HEK293 (cell line): ENCODE measurements at regions not wholly inside any gene's neighbourhood (a gene's known extent, or its start where the extent isn't known, plus 50 kb on each side); places are given as distances from the start of the nearest gene placed in this dataset.
A peak's percentile ranks its signal among the peaks of the same experiment; 100 is the strongest.

Experiments
- RBAK ChIP-seq: fragments of 450-650 bp; formaldehyde crosslinking; IDR thresholded peaks from 2 replicates; pipeline ENCODE4 v1.5.1; 2016; ENCODE audit warnings: missing biosample characterization, missing genetic modification characterization
- SCRT2 ChIP-seq: fragments of 450-650 bp; formaldehyde crosslinking; IDR thresholded peaks from 2 replicates; pipeline ENCODE4 v1.5.1; 2016; ENCODE audit warnings: missing biosample characterization, missing genetic modification characterization
- TRIM28 ChIP-seq: IDR thresholded peaks from 2 replicates; pipeline ENCODE4 v1.6.1; 2011; ENCODE audit warnings: low read length, control low read depth, borderline replicate concordance
- WT1 ChIP-seq: fragments of 450-650 bp; formaldehyde crosslinking; IDR thresholded peaks from 2 replicates; pipeline ENCODE4 v1.5.1; 2016; ENCODE audit warnings: missing biosample characterization, missing genetic modification characterization
- ZBTB10 ChIP-seq: fragments of 450-650 bp; formaldehyde crosslinking; IDR thresholded peaks from 2 replicates; pipeline ENCODE4 v1.5.1; 2016; ENCODE audit warnings: missing biosample characterization, missing genetic modification characterization
- ZBTB49 ChIP-seq: fragments of 450-650 bp; formaldehyde crosslinking; IDR thresholded peaks from 2 replicates; pipeline ENCODE4 v1.5.1; 2016; ENCODE audit warnings: missing biosample characterization, missing genetic modification characterization, low read depth
- ZBTB7A ChIP-seq: fragments of 450-650 bp; formaldehyde crosslinking; IDR thresholded peaks from 2 replicates; pipeline ENCODE4 v1.5.1; 2016; ENCODE audit warnings: low read depth, missing biosample characterization, missing genetic modification characterization
- ZBTB8A ChIP-seq: fragments of 450-650 bp; formaldehyde crosslinking; IDR thresholded peaks from 2 replicates; pipeline ENCODE4 v1.5.1; 2016; ENCODE audit warnings: missing biosample characterization, missing genetic modification characterization
- ZFP41 ChIP-seq: fragments of 450-650 bp; formaldehyde crosslinking; IDR thresholded peaks from 2 replicates; pipeline ENCODE4 v1.5.1; 2016; ENCODE audit warnings: missing biosample characterization, missing genetic modification characterization, borderline replicate concordance
- ZNF112 ChIP-seq: fragments of 450-650 bp; formaldehyde crosslinking; IDR thresholded peaks from 2 replicates; pipeline ENCODE4 v1.5.0; 2017; ENCODE audit warnings: missing biosample characterization, missing genetic modification characterization
- ZNF121 ChIP-seq: fragments of 450-650 bp; formaldehyde crosslinking; IDR thresholded peaks from 2 replicates; pipeline ENCODE4 v1.5.1; 2016; ENCODE audit warnings: missing biosample characterization, missing genetic modification characterization
- ZNF16 ChIP-seq: fragments of 450-650 bp; formaldehyde crosslinking; IDR thresholded peaks from 2 replicates; pipeline ENCODE4 v1.5.1; 2016; ENCODE audit warnings: low read depth, missing biosample characterization, missing genetic modification characterization
- ZNF2 ChIP-seq: fragments of 450-650 bp; formaldehyde crosslinking; IDR thresholded peaks from 2 replicates; pipeline ENCODE4 v1.5.1; 2016; ENCODE audit warnings: missing biosample characterization, missing genetic modification characterization
- ZNF211 ChIP-seq: fragments of 450-650 bp; formaldehyde crosslinking; IDR thresholded peaks from 2 replicates; pipeline ENCODE4 v1.5.1; 2016; ENCODE audit warnings: low read depth, missing biosample characterization, missing genetic modification characterization
- ZNF280C ChIP-seq: fragments of 450-650 bp; formaldehyde crosslinking; IDR thresholded peaks from 2 replicates; pipeline ENCODE4 v1.5.1; 2016; ENCODE audit warnings: missing biosample characterization, missing genetic modification characterization
- ZNF394 ChIP-seq: fragments of 450-650 bp; formaldehyde crosslinking; IDR thresholded peaks from 2 replicates; pipeline ENCODE4 v1.5.1; 2016; ENCODE audit warnings: missing biosample characterization, missing genetic modification characterization, mild to moderate bottlenecking, moderate library complexity, borderline replicate concordance
- ZNF398 ChIP-seq: fragments of 450-650 bp; formaldehyde crosslinking; IDR thresholded peaks from 2 replicates; pipeline ENCODE4 v1.5.1; 2017; ENCODE audit warnings: missing biosample characterization, missing genetic modification characterization
- ZNF423 ChIP-seq: fragments of 450-650 bp; formaldehyde crosslinking; IDR thresholded peaks from 2 replicates; pipeline ENCODE4 v1.5.1; 2016; ENCODE audit warnings: missing biosample characterization, missing genetic modification characterization
- ZNF513 ChIP-seq: fragments of 450-650 bp; IDR thresholded peaks from 2 replicates; pipeline ENCODE4 v1.5.1; 2018; ENCODE audit warnings: missing biosample characterization, missing genetic modification characterization
- ZNF549 ChIP-seq: fragments of 450-650 bp; IDR thresholded peaks from 2 replicates; pipeline ENCODE4 v1.5.1; 2018; ENCODE audit warnings: missing biosample characterization, missing genetic modification characterization, mild to moderate bottlenecking, inconsistent platforms, moderate library complexity
- ZNF560 ChIP-seq: fragments of 450-650 bp; formaldehyde crosslinking; IDR thresholded peaks from 2 replicates; pipeline ENCODE4 v1.5.1; 2017; ENCODE audit warnings: missing biosample characterization, missing genetic modification characterization, borderline replicate concordance
- ZNF600 ChIP-seq: fragments of 450-650 bp; formaldehyde crosslinking; IDR thresholded peaks from 2 replicates; pipeline ENCODE4 v1.5.1; 2016; ENCODE audit warnings: missing biosample characterization, missing genetic modification characterization
- ZNF639 ChIP-seq: fragments of 450-650 bp; formaldehyde crosslinking; IDR thresholded peaks from 2 replicates; pipeline ENCODE4 v1.5.1; 2016; ENCODE audit warnings: missing biosample characterization, missing genetic modification characterization
- ZNF654 ChIP-seq: fragments of 450-650 bp; formaldehyde crosslinking; IDR thresholded peaks from 2 replicates; pipeline ENCODE4 v1.5.1; 2016; ENCODE audit warnings: low read depth, missing biosample characterization, missing genetic modification characterization
- ZNF660 ChIP-seq: fragments of 450-650 bp; IDR thresholded peaks from 2 replicates; pipeline ENCODE4 v1.5.1; 2018; ENCODE audit warnings: missing biosample characterization, mild to moderate bottlenecking, missing genetic modification characterization
- ZNF785 ChIP-seq: fragments of 450-650 bp; formaldehyde crosslinking; IDR thresholded peaks from 2 replicates; pipeline ENCODE4 v1.5.1; 2016; ENCODE audit warnings: missing biosample characterization, missing genetic modification characterization
- ZNF792 ChIP-seq: fragments of 450-650 bp; formaldehyde crosslinking; IDR thresholded peaks from 2 replicates; pipeline ENCODE4 v1.5.1; 2016; ENCODE audit warnings: missing biosample characterization, missing genetic modification characterization
- ZNF843 ChIP-seq: fragments of 450-650 bp; formaldehyde crosslinking; IDR thresholded peaks from 2 replicates; pipeline ENCODE4 v1.5.1; 2016; ENCODE audit warnings: missing biosample characterization, missing genetic modification characterization
- ZSCAN23 ChIP-seq: fragments of 450-650 bp; formaldehyde crosslinking; IDR thresholded peaks from 2 replicates; pipeline ENCODE4 v1.5.1; 2016; ENCODE audit warnings: missing biosample characterization, missing genetic modification characterization

GRCh38 chr13:79913141-79913827 is 427.6 kb downstream of the SPRY2 start (continued):
- TF ChIP-seq ZFP41: no peak
- peak; percentile 71; the same call in 1 of the 2 replicates for TF ChIP-seq WT1
- no peak for TF ChIP-seq ZNF423 (tag by site-specific recombination)
- no peak for TF ChIP-seq ZNF560 (tag by site-specific recombination)
- no peak for TF ChIP-seq SCRT2
- TF ChIP-seq ZNF394 (tag by site-specific recombination): no peak
- no peak for TF ChIP-seq ZNF112 (tag by site-specific recombination)
- no peak for TF ChIP-seq ZBTB8A (tag by site-specific recombination)
- TF ChIP-seq ZNF639 (tag by site-specific recombination): 0 out of 2 replicates have a peak, but pooled peaks have one; percentile 37
- no peak for TF ChIP-seq RBAK (tag by site-specific recombination)
- TF ChIP-seq ZNF211: no peak
- no peak for TF ChIP-seq ZNF549
- no peak for TF ChIP-seq ZNF785 (tag by site-specific recombination)
- no peak for TF ChIP-seq ZNF280C
- TF ChIP-seq ZSCAN23 (tag by site-specific recombination): 0 out of 2 replicates have a peak, but pooled peaks have one; percentile 51
- peak; percentile 81 for TF ChIP-seq ZNF843
- no peak for TF ChIP-seq ZNF654 (tag by site-specific recombination)
- no peak for TF ChIP-seq ZNF660 (tag by site-specific recombination)
- TF ChIP-seq ZNF398 (tag by site-specific recombination): no peak
- no peak for TF ChIP-seq ZNF600 (tag by site-specific recombination)
- TF ChIP-seq ZBTB7A: no peak
- TF ChIP-seq ZBTB49: no peak
- TF ChIP-seq ZNF16: no peak
- no peak for TF ChIP-seq ZNF513 (tag by site-specific recombination)
- no peak for TF ChIP-seq ZNF121 (tag by site-specific recombination)
- peak; percentile 68; the same call in 1 of the 2 replicates for TF ChIP-seq TRIM28
- TF ChIP-seq ZBTB10 (tag by site-specific recombination): no peak
- TF ChIP-seq ZNF2: no peak
- no peak for TF ChIP-seq ZNF792 (tag by site-specific recombination)
